Peyer's patch (tissue), 4 donors: ENCODE measurements at regions not wholly inside any gene's neighbourhood (a gene's known extent, or its start where the extent isn't known, plus 50 kb on each side); places are given as distances from the start of the nearest gene placed in this dataset.
A peak's percentile ranks its signal among the peaks of the same experiment; 100 is the strongest.
"Not testable (repeated sequence)": the region's sequence is repeated elsewhere in the genome, so short reads cannot be mapped to it uniquely, and the experiment has no call there.

ENCODE experiments used
- DNase-seq, 3 donors: peaks; one replicate each; pipeline ENCODE4 v3.0.0-alpha.2; 2017 to 2019
- H3K27ac ChIP-seq, 4 donors: fragments of 200-600 bp; sonication (generic); one replicate each; pipeline ENCODE4 v1.5.1; 2016 to 2019
- H3K27me3 ChIP-seq, 2 donors: fragments of 200-600 bp; sonication (generic); one replicate each; pipeline ENCODE4 v1.5.1; 2019
- H3K36me3 ChIP-seq, 3 donors: fragments of 200-600 bp; sonication (generic); one replicate each; pipeline ENCODE4 v1.5.1; 2016 to 2019
- H3K4me1 ChIP-seq, 4 donors: fragments of 200-600 bp; sonication (generic); one replicate each; pipeline ENCODE4 v1.5.1; 2016 to 2019
- H3K4me3 ChIP-seq, 4 donors: fragments of 200-600 bp; sonication (generic); 1 replicate in 3 of 4; 2 replicates in 1 of 4; pipeline ENCODE4 v1.5.1; 2016 to 2019; ENCODE audit warnings: mild to moderate bottlenecking in 1 of 4
- H3K9me3 ChIP-seq, 4 donors: fragments of 200-600 bp; sonication (generic); one replicate each; pipeline ENCODE4 v1.5.1; 2016 to 2019; ENCODE audit warnings: mild to moderate bottlenecking in 1 of 4
- POLR2A ChIP-seq, 2 donors: fragments of 450-650 bp; IDR thresholded peaks; one replicate each; pipeline ENCODE4 v1.5.1; 2017; ENCODE audit warnings: antibody characterized with exemption in 2 of 2, mild to moderate bottlenecking in 2 of 2, moderate library complexity in 2 of 2
- TF ChIP-seq, protein P1 (sequence below), 6 experiments: fragments of 450-650 bp in 4 of 6; fragments of 200-600 bp in 2 of 6; sonication (generic) in 1 of 6; IDR thresholded peaks; one replicate each; pipeline ENCODE4 v1.5.1; 2017 to 2019; ENCODE audit warnings: antibody characterized with exemption in 6 of 6, mild to moderate bottlenecking in 3 of 6, moderate library complexity in 1 of 6

DNA sequence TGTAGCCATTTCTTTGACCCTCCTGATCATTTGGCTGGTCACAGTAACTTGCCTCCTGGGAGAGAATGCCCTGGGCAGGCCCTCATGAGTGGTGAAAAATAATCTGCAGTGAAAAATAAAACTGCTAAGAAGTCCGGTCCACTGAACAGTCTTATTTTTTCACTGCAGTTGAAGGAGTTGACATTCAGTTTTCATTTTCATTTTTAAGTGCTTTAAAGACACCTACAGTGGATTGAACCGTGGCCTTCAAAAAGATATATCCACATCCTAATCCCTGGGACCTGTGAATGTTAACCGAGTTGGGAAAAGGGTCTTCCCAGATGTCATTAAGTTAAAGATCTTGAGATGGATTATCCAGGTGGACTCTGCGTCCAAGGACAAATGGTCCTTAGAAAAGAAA is 153.6 kb upstream of the GRK3 start:
- TF ChIP-seq, protein P1, sequence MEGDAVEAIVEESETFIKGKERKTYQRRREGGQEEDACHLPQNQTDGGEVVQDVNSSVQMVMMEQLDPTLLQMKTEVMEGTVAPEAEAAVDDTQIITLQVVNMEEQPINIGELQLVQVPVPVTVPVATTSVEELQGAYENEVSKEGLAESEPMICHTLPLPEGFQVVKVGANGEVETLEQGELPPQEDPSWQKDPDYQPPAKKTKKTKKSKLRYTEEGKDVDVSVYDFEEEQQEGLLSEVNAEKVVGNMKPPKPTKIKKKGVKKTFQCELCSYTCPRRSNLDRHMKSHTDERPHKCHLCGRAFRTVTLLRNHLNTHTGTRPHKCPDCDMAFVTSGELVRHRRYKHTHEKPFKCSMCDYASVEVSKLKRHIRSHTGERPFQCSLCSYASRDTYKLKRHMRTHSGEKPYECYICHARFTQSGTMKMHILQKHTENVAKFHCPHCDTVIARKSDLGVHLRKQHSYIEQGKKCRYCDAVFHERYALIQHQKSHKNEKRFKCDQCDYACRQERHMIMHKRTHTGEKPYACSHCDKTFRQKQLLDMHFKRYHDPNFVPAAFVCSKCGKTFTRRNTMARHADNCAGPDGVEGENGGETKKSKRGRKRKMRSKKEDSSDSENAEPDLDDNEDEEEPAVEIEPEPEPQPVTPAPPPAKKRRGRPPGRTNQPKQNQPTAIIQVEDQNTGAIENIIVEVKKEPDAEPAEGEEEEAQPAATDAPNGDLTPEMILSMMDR (IDR thresholded peaks at IDR 0.05) = no peak
- TF ChIP-seq POLR2A (IDR thresholded peaks at IDR 0.05) = no peak
- Histone ChIP-seq H3K9me3 (peaks cover 0 to 5% (median 0%) of the 10 kb centered on the region in 4 donors), H3K36me3 (no peaks in the 10 kb centered on the region), H3K27ac (no peak overlapping the region), H3K27me3 (no peaks in the 10 kb centered on the region), H3K4me3 (no peak overlapping the region), H3K4me1 (peaks cover 0 to 3% (median 1%) of the 10 kb centered on the region in 4 donors)
- no peak for DNase-seq

GRCh38 chr22:25413620-25414019 is 150.9 kb upstream of the GRK3 start:
- no peaks in the 10 kb centered on the region for H3K27me3 ChIP-seq
- H3K27ac ChIP-seq = no peak overlapping the region
- H3K36me3 ChIP-seq = no peaks in the 10 kb centered on the region
- H3K9me3 ChIP-seq = peaks cover 0 to 5% (median 0%) of the 10 kb centered on the region in 4 donors
- H3K4me3 ChIP-seq = no peak overlapping the region
- TF ChIP-seq, protein P1 (IDR thresholded peaks at IDR 0.05) = no peak
- no peak for TF ChIP-seq POLR2A (IDR thresholded peaks at IDR 0.05)
- no peak for DNase-seq
- no peaks in the 10 kb centered on the region for H3K4me1 ChIP-seq

GRCh38 chr22:25415731-25416130 is 148.7 kb upstream of the GRK3 start:
- DNase-seq, H3K9me3 ChIP-seq, H3K27ac ChIP-seq, H3K36me3 ChIP-seq, H3K4me3 ChIP-seq, H3K27me3 ChIP-seq: not testable (repeated sequence)
- H3K4me1 ChIP-seq = peaks cover 0 to 17% (median 2%) of the 10 kb centered on the region in 4 donors

GRCh38 chr22:25417826-25418225 is 146.6 kb upstream of the GRK3 start:
- not testable (repeated sequence) for H3K27ac ChIP-seq, H3K4me3 ChIP-seq, H3K36me3 ChIP-seq, DNase-seq, H3K9me3 ChIP-seq
- peaks cover 0 to 27% (median 10%) of the 10 kb centered on the region in 4 donors for H3K4me1 ChIP-seq
- H3K27me3 ChIP-seq = peaks cover 0 to 15% of the 10 kb centered on the region in 2 donors

DNA sequence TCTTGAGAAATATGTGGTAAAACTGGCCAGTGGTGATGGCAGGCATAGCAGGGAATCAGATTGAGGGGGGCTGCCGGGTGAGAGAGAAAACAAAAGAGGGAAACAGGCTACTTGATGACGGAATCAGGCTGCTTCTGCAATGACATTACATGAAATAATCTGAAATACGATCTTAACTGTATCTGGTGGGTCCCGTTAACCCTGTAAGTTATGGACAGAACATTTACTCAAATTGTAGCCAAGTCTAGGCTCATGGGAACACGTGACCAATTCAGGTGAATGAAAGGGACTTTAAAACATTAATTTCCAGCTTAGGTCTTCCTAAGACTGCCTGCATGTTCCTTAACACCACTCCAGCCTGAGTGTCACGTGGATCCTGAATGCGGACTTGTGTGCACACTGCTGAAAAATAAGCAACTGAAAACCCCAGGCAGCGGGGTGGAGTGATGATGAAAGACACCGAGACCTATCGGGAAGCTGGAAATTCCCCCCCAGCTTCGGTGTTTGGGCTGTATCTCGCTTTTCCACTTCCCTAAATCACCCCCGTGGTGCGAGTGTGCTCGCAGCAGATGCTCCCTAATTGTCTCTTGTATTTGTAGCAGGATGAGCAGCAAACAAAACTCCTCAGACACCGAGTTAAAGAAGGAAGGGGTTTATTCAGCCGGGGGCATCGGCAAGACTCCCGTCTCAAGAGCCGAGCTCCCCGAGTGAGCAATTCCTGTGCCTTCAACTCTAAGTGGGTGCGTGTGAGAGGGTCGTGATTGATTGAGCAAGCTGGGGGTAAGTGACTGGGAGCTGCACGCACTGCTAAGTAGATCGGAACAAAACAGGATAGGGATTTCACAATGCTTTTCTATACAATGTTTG is 145.0 kb upstream of the GRK3 start:
- Histone ChIP-seq H3K36me3 (no peaks in the 10 kb centered on the region), H3K9me3 (peaks cover 0 to 3% (median 0%) of the 10 kb centered on the region in 4 donors), H3K27me3 (peaks cover 0 to 15% of the 10 kb centered on the region in 2 donors), H3K4me1 (peaks cover 0 to 27% (median 10%) of the 10 kb centered on the region in 4 donors), H3K27ac (peak overlapping the region in 1 of 4 donors; percentile 15), H3K4me3 (peak overlapping the region in 3 of 4 donors; percentile 19 to 24 (median 22))
- peak in 1 of 3 donors; percentile 66 for DNase-seq
- TF ChIP-seq POLR2A (IDR thresholded peaks at IDR 0.05) = no peak
- TF ChIP-seq, protein P1 (IDR thresholded peaks at IDR 0.05) = peak in 1 of 6 experiments; percentile 10

DNA sequence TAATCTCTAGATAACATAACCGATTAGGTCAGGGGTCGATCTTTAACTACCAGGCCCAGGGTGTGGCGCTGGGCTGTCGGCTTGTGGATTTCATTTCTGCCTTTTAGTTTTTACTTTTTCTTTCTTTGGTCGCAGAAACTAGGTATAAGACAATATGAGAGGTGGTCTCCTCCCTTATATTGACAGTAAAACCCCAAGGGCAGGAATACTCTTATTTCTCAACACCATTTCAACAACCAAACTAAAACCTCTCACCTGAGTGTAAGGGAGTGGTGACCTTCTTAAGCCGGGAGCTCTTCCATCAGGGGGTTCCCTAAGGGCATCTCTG is 144.4 kb upstream of the GRK3 start:
- not testable (repeated sequence) for H3K9me3 ChIP-seq, DNase-seq, H3K36me3 ChIP-seq
- Histone ChIP-seq H3K4me3 (peak overlapping the region in 2 of 4 donors; percentile 19 to 24), H3K27me3 (peaks cover 0 to 15% of the 10 kb centered on the region in 2 donors), H3K4me1 (peaks cover 0 to 27% (median 10%) of the 10 kb centered on the region in 4 donors), H3K27ac (peak overlapping the region in 1 of 4 donors; percentile 15)

- peaks cover 0 to 3% (median 0%) of the 10 kb centered on the region in 4 donors for H3K9me3 ChIP-seq
- H3K4me3 ChIP-seq = peak overlapping the region in 3 of 4 donors; percentile 24 to 55 (median 42)
- DNase-seq = no peak
- peaks cover 0 to 27% (median 10%) of the 10 kb centered on the region in 4 donors for H3K4me1 ChIP-seq
- TF ChIP-seq POLR2A (IDR thresholded peaks at IDR 0.05) = no peak
- TF ChIP-seq, protein P1 (IDR thresholded peaks at IDR 0.05) = no peak
- peaks cover 0 to 15% of the 10 kb centered on the region in 2 donors for H3K27me3 ChIP-seq
- H3K27ac ChIP-seq = peak overlapping the region in 1 of 4 donors; percentile 15
- no peaks in the 10 kb centered on the region for H3K36me3 ChIP-seq
Observed at GRCh38 chr22:25420471-25420924, 144.0 kb upstream of the GRK3 start.
